ENCODE measurements at regions not wholly inside any gene's neighbourhood (a gene's known extent, or its start where the extent isn't known, plus 50 kb on each side); places are given as distances from the start of the nearest gene placed in this dataset.

DNA sequence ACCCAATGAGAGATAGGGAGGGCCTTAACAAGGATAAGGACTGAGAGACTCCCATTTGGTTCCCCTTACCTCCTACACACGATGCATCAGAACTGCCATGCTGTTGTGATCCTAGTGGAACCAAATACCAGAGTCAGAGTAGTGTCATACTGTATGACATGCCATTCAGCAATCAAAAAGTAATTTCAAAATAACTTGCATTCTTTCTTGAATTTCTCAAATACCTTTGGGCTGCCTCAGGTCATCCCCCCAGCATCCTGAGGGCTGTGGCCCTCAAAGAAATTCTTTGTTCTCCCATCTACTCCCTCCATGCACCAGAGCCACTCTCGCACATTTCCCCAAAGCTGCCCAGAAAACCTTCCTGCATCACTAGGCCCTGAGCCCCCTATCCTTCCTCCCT, 68.9 kb upstream of the PPP2R3A start:
- ChIA-PET CTCF (interaction anchor here (1.0 kb wide), 1 partner anchor 146 kb away, joined by 3 read pairs; no protein-coding TSS in a partner anchor), POLR2A (ENCODE audit: unreplicated experiment) (no interaction called here)
- Histone ChIP-seq H3K4me3 (ENCODE audit: insufficient read depth, low read depth, low read length) (no peak overlapping the region), H2BK120ac (ENCODE audit: low read depth, low read length) (peak overlapping the region; percentile 98), H3K9ac (ENCODE audit: low read depth, low read length) (no peak overlapping the region), H4K8ac (ENCODE audit: low read depth in 2 of 2, low read length in 2 of 2) (peak overlapping the region; percentile 55 to 99), H4K5ac (ENCODE audit: low read depth, low read length) (peak overlapping the region; percentile 60; the same call in 1 of the 2 replicates), H2AK9ac (replicated peaks; ENCODE audit: low read depth, low read length, poor library complexity) (peak overlapping the region; percentile 91), H4K20me1 (ENCODE audit: insufficient read depth, low read length) (no peaks in the 10 kb centered on the region), H4K91ac (ENCODE audit: insufficient read depth, low read depth, low read length) (peak overlapping the region; percentile 97), H3K56ac (ENCODE audit: extremely low read depth, insufficient read depth, low read length) (peak overlapping the region; percentile 84), H2AFZ (replicated peaks; ENCODE audit: low read length, poor library complexity) (peak overlapping the region; percentile 86), H3K4me1 (ENCODE audit: control insufficient read depth, insufficient read depth, low read length) (peaks cover 8% of the 10 kb centered on the region), H3K14ac (replicated peaks; ENCODE audit: low read depth, low read length) (peak overlapping the region; percentile 95), H2BK15ac (ENCODE audit: low read depth, low read length) (peak overlapping the region; percentile 93), H3K79me1 (ENCODE audit: low read depth in 1 of 2, low read length in 2 of 2) (no peaks in the 10 kb centered on the region), H2BK20ac (ENCODE audit: low read depth, low read length) (peak overlapping the region; percentile 96), H3K9me1 (ENCODE audit: insufficient read depth, low read length) (peaks cover 5% of the 10 kb centered on the region; the same call in 1 of the 2 replicates), H3K27me3 (ENCODE audit: control insufficient read depth, insufficient read depth, low read length) (no peaks in the 10 kb centered on the region), H3K23ac (ENCODE audit: low read depth, low read length) (peak overlapping the region; percentile 93), H3K18ac (ENCODE audit: low read depth, low read length) (peak overlapping the region; percentile 60; the same call in 1 of the 2 replicates), H3K27ac (ENCODE audit: insufficient read depth, low read length) (no peak overlapping the region; the same call in 1 of the 2 replicates), H3K36me3 (ENCODE audit: control insufficient read depth, insufficient read depth, low read length) (no peaks in the 10 kb centered on the region), H2BK5ac (ENCODE audit: low read depth, low read length, poor library complexity, severe bottlenecking) (peak overlapping the region; percentile 83), H3K4ac (ENCODE audit: low read depth, low read length) (peak overlapping the region; percentile 96), H3K9me3 (ENCODE audit: control insufficient read depth, insufficient read depth, low read length) (no peaks in the 10 kb centered on the region), H2AK5ac (ENCODE audit: low read depth, low read length) (peak overlapping the region; percentile 82; the same call in 1 of the 2 replicates), H3K4me2 (ENCODE audit: low read depth, low read length) (no peak overlapping the region)
- ATAC-seq (ENCODE audit: low read depth) (peak; percentile 74), DNase-seq (peak; percentile 48)
- dilution Hi-C loops (cut with HindIII; ENCODE audit: low sequenced_read_pairs, unreplicated experiment) (no loop called here), in situ Hi-C loops (cut with MboI; ENCODE audit: low sequenced_read_pairs) (loop anchor here (10.0 kb wide), 1 partner anchor 1292 kb away; no protein-coding TSS in a partner anchor), intact Hi-C loops (cut with micrococcal nuclease) (no loop called here)
- TF ChIP-seq POLR2A (IDR thresholded peaks at IDR 0.05; ENCODE audit: low read depth, low read length): no peak
- no peak for TF ChIP-seq CHD1 (IDR thresholded peaks at IDR 0.05; ENCODE audit: low read depth, low read length)
- no peak for TF ChIP-seq CEBPB (IDR thresholded peaks at IDR 0.05; ENCODE audit: low read depth, low read length)
- no peak for TF ChIP-seq RAD21 (IDR thresholded peaks at IDR 0.05; ENCODE audit: low read length)
- TF ChIP-seq BHLHE40 (IDR thresholded peaks at IDR 0.05; ENCODE audit: low read depth, low read length): no peak
- no peak for TF ChIP-seq RFX5 (IDR thresholded peaks at IDR 0.05; ENCODE audit: low read depth, low read length)
- TF ChIP-seq, protein P1, sequence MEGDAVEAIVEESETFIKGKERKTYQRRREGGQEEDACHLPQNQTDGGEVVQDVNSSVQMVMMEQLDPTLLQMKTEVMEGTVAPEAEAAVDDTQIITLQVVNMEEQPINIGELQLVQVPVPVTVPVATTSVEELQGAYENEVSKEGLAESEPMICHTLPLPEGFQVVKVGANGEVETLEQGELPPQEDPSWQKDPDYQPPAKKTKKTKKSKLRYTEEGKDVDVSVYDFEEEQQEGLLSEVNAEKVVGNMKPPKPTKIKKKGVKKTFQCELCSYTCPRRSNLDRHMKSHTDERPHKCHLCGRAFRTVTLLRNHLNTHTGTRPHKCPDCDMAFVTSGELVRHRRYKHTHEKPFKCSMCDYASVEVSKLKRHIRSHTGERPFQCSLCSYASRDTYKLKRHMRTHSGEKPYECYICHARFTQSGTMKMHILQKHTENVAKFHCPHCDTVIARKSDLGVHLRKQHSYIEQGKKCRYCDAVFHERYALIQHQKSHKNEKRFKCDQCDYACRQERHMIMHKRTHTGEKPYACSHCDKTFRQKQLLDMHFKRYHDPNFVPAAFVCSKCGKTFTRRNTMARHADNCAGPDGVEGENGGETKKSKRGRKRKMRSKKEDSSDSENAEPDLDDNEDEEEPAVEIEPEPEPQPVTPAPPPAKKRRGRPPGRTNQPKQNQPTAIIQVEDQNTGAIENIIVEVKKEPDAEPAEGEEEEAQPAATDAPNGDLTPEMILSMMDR (conservative IDR thresholded peaks at IDR 0.05; ENCODE audit: low read depth, low read length): no peak
- no peak for TF ChIP-seq MAZ (IDR thresholded peaks at IDR 0.05; ENCODE audit: borderline replicate concordance, low read depth, low read length)
- no peak for TF ChIP-seq NFE2L2 (IDR thresholded peaks at IDR 0.05; ENCODE audit: low read depth, low read length)
- TF ChIP-seq RCOR1 (IDR thresholded peaks at IDR 0.05; ENCODE audit: insufficient replicate concordance, low read length): no peak
- TF ChIP-seq, protein P2, sequence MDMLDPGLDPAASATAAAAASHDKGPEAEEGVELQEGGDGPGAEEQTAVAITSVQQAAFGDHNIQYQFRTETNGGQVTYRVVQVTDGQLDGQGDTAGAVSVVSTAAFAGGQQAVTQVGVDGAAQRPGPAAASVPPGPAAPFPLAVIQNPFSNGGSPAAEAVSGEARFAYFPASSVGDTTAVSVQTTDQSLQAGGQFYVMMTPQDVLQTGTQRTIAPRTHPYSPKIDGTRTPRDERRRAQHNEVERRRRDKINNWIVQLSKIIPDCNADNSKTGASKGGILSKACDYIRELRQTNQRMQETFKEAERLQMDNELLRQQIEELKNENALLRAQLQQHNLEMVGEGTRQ (IDR thresholded peaks at IDR 0.05; ENCODE audit: low read depth, low read length): no peak
- TF ChIP-seq MXI1 (IDR thresholded peaks at IDR 0.05; ENCODE audit: borderline replicate concordance, low read depth, low read length): no peak
- TF ChIP-seq SMC3 (IDR thresholded peaks at IDR 0.05; ENCODE audit: low read depth, low read length): no peak
- no peak for TF ChIP-seq FOS (IDR thresholded peaks at IDR 0.05; ENCODE audit: low read depth, low read length)
- TF ChIP-seq MAFK (IDR thresholded peaks at IDR 0.05; ENCODE audit: low read depth, low read length): no peak
- TF ChIP-seq, protein P3, sequence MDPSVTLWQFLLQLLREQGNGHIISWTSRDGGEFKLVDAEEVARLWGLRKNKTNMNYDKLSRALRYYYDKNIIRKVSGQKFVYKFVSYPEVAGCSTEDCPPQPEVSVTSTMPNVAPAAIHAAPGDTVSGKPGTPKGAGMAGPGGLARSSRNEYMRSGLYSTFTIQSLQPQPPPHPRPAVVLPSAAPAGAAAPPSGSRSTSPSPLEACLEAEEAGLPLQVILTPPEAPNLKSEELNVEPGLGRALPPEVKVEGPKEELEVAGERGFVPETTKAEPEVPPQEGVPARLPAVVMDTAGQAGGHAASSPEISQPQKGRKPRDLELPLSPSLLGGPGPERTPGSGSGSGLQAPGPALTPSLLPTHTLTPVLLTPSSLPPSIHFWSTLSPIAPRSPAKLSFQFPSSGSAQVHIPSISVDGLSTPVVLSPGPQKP (IDR thresholded peaks at IDR 0.05; ENCODE audit: borderline replicate concordance, low read depth, low read length): no peak
- WGBS, 2 experiments (ENCODE audit: extremely low coverage in 2 of 2, insufficient read length in 1 of 2): 33% methylated on average over 1 of the region's 2 CpGs; no CpG with 5 or more reads in 1 of the 2 experiments
- no TSS peak for BruUV-seq (replicated peaks)
